Panc1 (cell line): ENCODE measurements at regions not wholly inside any gene's neighbourhood (a gene's known extent, or its start where the extent isn't known, plus 50 kb on each side); places are given as distances from the start of the nearest gene placed in this dataset.

Experiments used
- ATAC-seq: fragments of 200-7000 bp; cut with Tn5 transposase; 2 replicates; pipeline ENCODE4 v1.9.1; 2020; ENCODE audit warnings: mild to moderate bottlenecking, moderate library complexity
- BruUV-seq: library from RNA; stranded (reverse); fragments of 400-500 nt; replicated peaks from 2 replicates; lab custom pipeline; 2021; lab: Mats Ljungman, UMichigan
- CTCF ChIA-PET: fragments of 300-600 bp; sonication (Branson Sonifier 250); formaldehyde crosslinking; loops from one replicate; lab custom pipeline; 2022; ENCODE audit warnings: antibody characterized with exemption; lab: Charles Lee
- POLR2A ChIA-PET: fragments of 300-600 bp; sonication (Branson Sonifier 250); formaldehyde crosslinking; loops from one replicate; lab custom pipeline; 2022; ENCODE audit warnings: antibody characterized with exemption; lab: Charles Lee
- DNase-seq: peaks from one replicate; pipeline ENCODE4 v3.0.0-alpha.2; 2010; ENCODE audit warnings: low read depth, low spot score
- H3K27ac ChIP-seq: 2 replicates; pipeline ENCODE4 v1.5.1; 2011; ENCODE audit warnings: mild to moderate bottlenecking, low read length, inconsistent platforms
- H3K27me3 ChIP-seq: fragments of 200-500 bp; sonication (Bioruptor generic); 2 replicates; pipeline ENCODE4 v1.6.0; 2014; ENCODE audit warnings: low read length, inconsistent platforms; ENCODE audit not compliant: control insufficient read depth, insufficient read depth
- H3K36me3 ChIP-seq: fragments of 200-500 bp; sonication (Bioruptor generic); 2 replicates; pipeline ENCODE4 v1.5.1; 2014; ENCODE audit warnings: inconsistent platforms, mild to moderate bottlenecking, low read length, moderate library complexity; ENCODE audit not compliant: control insufficient read depth, insufficient read depth
- H3K4me1 ChIP-seq: 2 replicates; pipeline ENCODE4 v1.5.1; 2011; ENCODE audit warnings: inconsistent platforms, mild to moderate bottlenecking, low read length, moderate library complexity; ENCODE audit not compliant: control insufficient read depth, insufficient read depth
- H3K4me3 ChIP-seq, 2 experiments: 2 replicates each; pipeline ENCODE4 v1.5.1; 2011 to 2012; ENCODE audit warnings: low read depth in 2 of 2, low read length in 2 of 2, mild to moderate bottlenecking in 2 of 2, inconsistent platforms in 1 of 2, moderate library complexity in 1 of 2
- H3K9me3 ChIP-seq: fragments of 200-500 bp; sonication (Bioruptor generic); 2 replicates; pipeline ENCODE4 v1.5.1; 2014; ENCODE audit warnings: low read depth, mild to moderate bottlenecking, inconsistent platforms, low read length, moderate library complexity; ENCODE audit not compliant: control insufficient read depth, insufficient read depth
- CTCF ChIP-seq: fragments of 450-650 bp; IDR thresholded peaks from 2 replicates; pipeline ENCODE4 v1.5.1; 2017; ENCODE audit warnings: mild to moderate bottlenecking
- POLR2AphosphoS5 ChIP-seq: IDR thresholded peaks from 2 replicates; pipeline ENCODE4 v1.6.1; 2012; ENCODE audit warnings: mild to moderate bottlenecking, low read depth, low read length, moderate library complexity
- REST ChIP-seq, 2 experiments: IDR thresholded peaks; 2 replicates each; pipeline ENCODE4 v1.6.1; 2011 to 2012; ENCODE audit warnings: low read depth in 2 of 2, control low read depth in 1 of 2, low read length in 1 of 2, mild to moderate bottlenecking in 1 of 2, moderate library complexity in 1 of 2; ENCODE audit not compliant: insufficient read depth in 1 of 2
- SIN3A ChIP-seq: IDR thresholded peaks from 2 replicates; pipeline ENCODE4 v1.6.1; 2012; ENCODE audit warnings: low read depth, mild to moderate bottlenecking, low read length, moderate library complexity, borderline replicate concordance; ENCODE audit not compliant: insufficient read depth
- TCF7L2 ChIP-seq: IDR thresholded peaks from 2 replicates; pipeline ENCODE4 v1.6.1; 2011; ENCODE audit warnings: mild to moderate bottlenecking, low read depth, low read length, inconsistent platforms
- in situ Hi-C: cut with HindIII; loops from 2 replicates; pipeline ENCODE4 v1.10.0; 2016; ENCODE audit warnings: low sequenced_read_pairs, low pct_unique_long_range_greater_than_20kb
- intact Hi-C: fragments of 100-400 bp; cut with micrococcal nuclease; formaldehyde crosslinking; loops from one replicate; pipeline ENCODE4 v1.10.0; 2022; ENCODE audit not compliant: unreplicated experiment

DNA sequence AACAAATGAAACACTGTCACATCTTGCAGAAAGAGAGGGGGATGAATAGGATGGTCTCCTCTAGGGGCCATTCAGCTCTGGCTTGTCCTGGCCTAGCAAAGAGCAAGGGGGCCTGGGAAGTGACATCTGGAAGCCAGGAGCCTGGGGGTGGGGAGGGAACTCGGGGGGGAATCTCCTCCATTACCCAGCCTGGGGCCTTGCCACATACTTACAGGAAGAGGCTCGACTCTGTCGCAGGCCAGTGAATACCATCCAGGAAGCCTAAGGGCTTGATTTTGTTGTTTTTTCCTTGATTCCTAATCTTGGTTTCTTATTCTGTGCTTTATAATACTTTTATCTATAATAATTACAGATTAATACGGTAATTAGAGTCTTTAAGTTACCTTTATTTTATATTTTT, 797.5 kb upstream of the ID2 start:
- in situ Hi-C loops: no loop called here
- ChIA-PET POLR2A (no interaction called here), CTCF (no interaction called here)
- DNase-seq (no peak), ATAC-seq (no peak)
- Histone ChIP-seq H3K4me1 (no peaks in the 10 kb centered on the region), H3K27me3 (no peaks in the 10 kb centered on the region), H3K36me3 (no peaks in the 10 kb centered on the region), H3K27ac (no peak overlapping the region), H3K9me3 (no peaks in the 10 kb centered on the region), H3K4me3 (no peak overlapping the region)
- BruUV-seq: no TSS peak
- intact Hi-C loops: no loop called here
- no peak for TF ChIP-seq TCF7L2
- TF ChIP-seq CTCF: no peak
- TF ChIP-seq SIN3A: no peak
- no peak for TF ChIP-seq POLR2AphosphoS5
- TF ChIP-seq REST (IDR thresholded peaks at IDR 0.05; ENCODE audit: insufficient read depth in 1 of 2, low read depth in 2 of 2, low read length in 1 of 2): no peak

- CTCF ChIA-PET: no interaction called here
- intact Hi-C loops (no loop called here), in situ Hi-C loops (no loop called here)
- DNase-seq (no peak), ATAC-seq (no peak)
- no peak overlapping the region for H3K4me3 ChIP-seq
- no TSS peak for BruUV-seq
- H3K36me3 ChIP-seq: no peaks in the 10 kb centered on the region
- no peaks in the 10 kb centered on the region for H3K4me1 ChIP-seq
- POLR2A ChIA-PET: no interaction called here
- TF ChIP-seq CTCF (no peak), REST (IDR thresholded peaks at IDR 0.05; ENCODE audit: insufficient read depth in 1 of 2, low read depth in 2 of 2, low read length in 1 of 2) (no peak), POLR2AphosphoS5 (no peak), TCF7L2 (no peak), SIN3A (no peak)
- no peaks in the 10 kb centered on the region for H3K27me3 ChIP-seq
- H3K27ac ChIP-seq: no peak overlapping the region
- H3K9me3 ChIP-seq: no peaks in the 10 kb centered on the region
These were observed 795.2 kb upstream of the ID2 start for GRCh38 chr2:7886666-7887065.
